ENCODE measurements at regions not wholly inside any gene's neighbourhood (a gene's known extent, or its start where the extent isn't known, plus 50 kb on each side); places are given as distances from the start of the nearest gene placed in this dataset.

DNA sequence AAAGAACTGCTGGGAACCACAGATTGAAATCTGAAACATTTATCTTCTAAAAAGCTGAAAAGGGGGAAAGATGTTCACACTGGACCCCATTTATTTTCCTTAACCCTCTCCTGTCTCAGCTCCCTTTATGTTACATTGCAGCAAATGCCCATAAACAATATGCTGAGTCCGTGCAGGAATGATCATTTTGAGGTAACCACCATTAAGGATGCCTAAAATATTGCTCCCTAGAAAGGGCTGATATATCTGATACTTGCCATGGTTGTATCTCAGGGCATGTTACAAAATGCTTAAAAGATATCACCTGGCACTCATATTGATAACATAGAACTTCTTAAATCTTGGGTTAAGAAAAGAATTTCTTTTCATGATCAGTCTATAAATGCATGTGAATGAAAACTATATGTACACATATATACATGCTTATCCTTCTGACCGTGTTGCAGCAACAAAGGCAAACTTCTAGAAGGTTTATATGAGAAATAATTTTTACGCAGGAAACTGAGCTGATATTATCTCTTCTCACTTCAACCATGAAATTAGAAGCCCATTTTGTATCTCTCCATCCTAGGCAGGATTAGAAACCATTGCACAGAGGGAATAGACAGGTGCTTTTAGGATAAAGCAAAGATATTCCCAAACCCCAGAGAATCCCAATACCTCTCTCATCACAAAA, 362.7 kb upstream of the SLC30A5 start:
- CTCF ChIA-PET (ENCODE audit: partially characterized antibody) = no interaction called here
- peaks cover 0 to 4% (median 0%) of the 10 kb centered on the region in 8 donors for H3K9me3 Mint-ChIP-seq

DNA sequence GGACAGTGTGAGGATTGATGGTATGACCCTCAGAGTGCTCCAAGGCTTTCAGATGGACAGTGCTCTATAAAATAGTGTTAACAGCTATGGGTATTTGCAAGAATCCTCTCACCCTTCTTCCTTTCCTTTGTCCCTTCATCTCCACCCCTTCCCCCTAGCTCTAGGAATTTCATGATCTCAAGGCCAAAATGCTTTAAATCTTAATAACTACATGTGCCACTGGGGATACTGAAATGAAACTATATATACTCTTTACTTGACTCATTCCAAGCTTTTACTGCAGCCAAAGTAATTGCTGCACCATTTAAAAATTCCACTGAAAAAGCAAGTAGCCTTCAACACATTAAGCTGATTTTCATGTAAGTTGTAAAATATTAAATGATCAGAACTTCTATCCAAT, 361.6 kb upstream of the SLC30A5 start:
- no peak for DNase-seq
- intact Hi-C loops (cut with micrococcal nuclease) = no loop called here
- Mint-ChIP-seq H3K27me3 (peaks cover 0 to 2% of the 10 kb centered on the region in 2 donors), H3K27ac (peak overlapping the region in 1 of 7 donors; percentile 30), H3K36me3 (no peaks in the 10 kb centered on the region), H3K9me3 (peaks cover 0 to 4% (median 0%) of the 10 kb centered on the region in 8 donors), H3K4me1 (peaks cover 0 to 3% (median under 1%) of the 10 kb centered on the region in 4 donors), H3K4me3 (no peak overlapping the region)
- Histone ChIP-seq H3K27me3 (ENCODE audit: insufficient read depth, low read length) (no peaks in the 10 kb centered on the region), H3K4me3 (ENCODE audit: low read length in 2 of 2) (no peak overlapping the region), H3K9me3 (ENCODE audit: control insufficient read depth in 1 of 2, low read length in 2 of 2) (no peaks in the 10 kb centered on the region), H3K36me3 (ENCODE audit: insufficient read depth, low read length) (no peaks in the 10 kb centered on the region), H3K27ac (ENCODE audit: low read depth, low read length) (no peak overlapping the region), H3K4me1 (ENCODE audit: insufficient read depth, low read length) (no peaks in the 10 kb centered on the region)
- ChIA-PET POLR2A (ENCODE audit: partially characterized antibody) (no interaction called here), CTCF (ENCODE audit: partially characterized antibody) (no interaction called here)

More for the DNA sequence above, 362.7 kb upstream of the SLC30A5 start:
- Histone ChIP-seq H3K4me1 (ENCODE audit: insufficient read depth, low read length) (no peaks in the 10 kb centered on the region), H3K27me3 (ENCODE audit: insufficient read depth, low read length) (no peaks in the 10 kb centered on the region), H3K4me3 (ENCODE audit: low read length in 2 of 2) (no peak overlapping the region), H3K36me3 (ENCODE audit: insufficient read depth, low read length) (no peaks in the 10 kb centered on the region), H3K27ac (ENCODE audit: low read depth, low read length) (no peak overlapping the region), H3K9me3 (ENCODE audit: control insufficient read depth in 1 of 2, low read length in 2 of 2) (no peaks in the 10 kb centered on the region)
- no peak for DNase-seq
- H3K4me3 Mint-ChIP-seq = no peak overlapping the region
- H3K36me3 Mint-ChIP-seq = no peaks in the 10 kb centered on the region
- peaks cover 0 to 6% (median 2%) of the 10 kb centered on the region in 4 donors for H3K4me1 Mint-ChIP-seq
- intact Hi-C loops (cut with micrococcal nuclease) = no loop called here
- POLR2A ChIA-PET (ENCODE audit: partially characterized antibody) = interaction anchor here (0.6 kb wide), 1 partner anchor 13 kb away, joined by 3 read pairs; no protein-coding TSS in a partner anchor
- H3K27ac Mint-ChIP-seq = no peak overlapping the region
- peaks cover 0 to 2% of the 10 kb centered on the region in 2 donors for H3K27me3 Mint-ChIP-seq

DNA sequence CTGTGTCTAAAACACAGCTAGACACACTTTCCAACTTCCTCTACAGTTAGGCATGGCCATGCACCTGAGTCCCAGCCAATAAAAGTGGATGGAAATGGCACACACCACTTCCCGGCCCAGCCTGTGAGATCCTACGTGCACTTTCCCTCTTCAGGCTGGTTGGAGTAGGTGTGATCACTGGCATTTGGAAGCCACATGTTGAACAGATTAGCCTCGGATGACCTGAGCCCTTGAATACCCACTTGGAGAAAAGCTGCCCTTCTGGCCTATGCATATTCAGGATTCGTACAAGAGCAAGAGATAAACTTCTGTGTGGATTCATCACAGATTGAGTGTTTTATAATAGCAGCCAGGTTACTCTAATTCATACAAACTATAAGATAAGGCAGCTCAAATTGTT, 359.0 kb upstream of the SLC30A5 start:
- Histone ChIP-seq H3K27ac (ENCODE audit: low read depth, low read length) (no peak overlapping the region), H3K36me3 (ENCODE audit: insufficient read depth, low read length) (no peaks in the 10 kb centered on the region), H3K27me3 (ENCODE audit: insufficient read depth, low read length) (no peaks in the 10 kb centered on the region), H3K4me3 (ENCODE audit: low read length in 2 of 2) (no peak overlapping the region), H3K4me1 (ENCODE audit: insufficient read depth, low read length) (no peaks in the 10 kb centered on the region), H3K9me3 (ENCODE audit: control insufficient read depth in 1 of 2, low read length in 2 of 2) (no peaks in the 10 kb centered on the region)
- Mint-ChIP-seq H3K27me3 (peaks cover 0 to 2% of the 10 kb centered on the region in 2 donors), H3K9me3 (peaks cover 0 to 4% (median 0%) of the 10 kb centered on the region in 8 donors), H3K4me3 (no peak overlapping the region), H3K36me3 (no peaks in the 10 kb centered on the region), H3K27ac (peak overlapping the region in 1 of 7 donors; percentile 28), H3K4me1 (peaks cover 0 to 3% (median under 1%) of the 10 kb centered on the region in 4 donors)
- intact Hi-C loops (cut with micrococcal nuclease) = no loop called here
- ChIA-PET CTCF (ENCODE audit: partially characterized antibody) (interaction anchor here (0.6 kb wide), 1 partner anchor 273 kb away, joined by 3 read pairs; no protein-coding TSS in a partner anchor), POLR2A (ENCODE audit: partially characterized antibody) (no interaction called here)
- DNase-seq = no peak

- Histone ChIP-seq H3K9me3 (ENCODE audit: control insufficient read depth in 1 of 2, low read length in 2 of 2) (no peaks in the 10 kb centered on the region), H3K27me3 (ENCODE audit: insufficient read depth, low read length) (no peaks in the 10 kb centered on the region), H3K4me3 (ENCODE audit: low read length in 2 of 2) (no peak overlapping the region), H3K36me3 (ENCODE audit: insufficient read depth, low read length) (no peaks in the 10 kb centered on the region), H3K27ac (ENCODE audit: low read depth, low read length) (no peak overlapping the region), H3K4me1 (ENCODE audit: insufficient read depth, low read length) (no peaks in the 10 kb centered on the region)
- no peaks in the 10 kb centered on the region for H3K36me3 Mint-ChIP-seq
- intact Hi-C loops (cut with micrococcal nuclease) = no loop called here
- peaks cover 0 to 2% (median 0%) of the 10 kb centered on the region in 8 donors for H3K9me3 Mint-ChIP-seq
- H3K4me1 Mint-ChIP-seq = peaks cover 0 to 3% (median 0%) of the 10 kb centered on the region in 4 donors
- CTCF ChIA-PET (ENCODE audit: partially characterized antibody) = no interaction called here
- no peak for DNase-seq
- H3K4me3 Mint-ChIP-seq = no peak overlapping the region
- peaks cover 0 to 1% of the 10 kb centered on the region in 2 donors for H3K27me3 Mint-ChIP-seq
- POLR2A ChIA-PET (ENCODE audit: partially characterized antibody) = no interaction called here
- no peak overlapping the region for H3K27ac Mint-ChIP-seq
Measured at GRCh38 chr5:68738236-68738635, 355.6 kb upstream of the SLC30A5 start.

GRCh38 chr5:68738841-68739240, 355.0 kb upstream of the SLC30A5 start:
- no peaks in the 10 kb centered on the region for H3K4me1 ChIP-seq (ENCODE audit: insufficient read depth, low read length)
- H3K9me3 Mint-ChIP-seq = peaks cover 0 to 2% (median 0%) of the 10 kb centered on the region in 8 donors
- H3K36me3 Mint-ChIP-seq = no peaks in the 10 kb centered on the region
- CTCF ChIA-PET (ENCODE audit: partially characterized antibody) = no interaction called here
- H3K4me1 Mint-ChIP-seq = peaks cover 0 to 3% (median 0%) of the 10 kb centered on the region in 4 donors
- H3K27ac ChIP-seq (ENCODE audit: low read depth, low read length) = no peak overlapping the region
- H3K27me3 Mint-ChIP-seq = peaks cover 0 to 1% of the 10 kb centered on the region in 2 donors
- POLR2A ChIA-PET (ENCODE audit: partially characterized antibody) = no interaction called here
- intact Hi-C loops (cut with micrococcal nuclease) = no loop called here
- H3K4me3 ChIP-seq (ENCODE audit: low read length in 2 of 2) = no peak overlapping the region
- H3K4me3 Mint-ChIP-seq = no peak overlapping the region
- H3K36me3 ChIP-seq (ENCODE audit: insufficient read depth, low read length) = no peaks in the 10 kb centered on the region
- no peak for DNase-seq
- H3K27me3 ChIP-seq (ENCODE audit: insufficient read depth, low read length) = no peaks in the 10 kb centered on the region
- no peak overlapping the region for H3K27ac Mint-ChIP-seq
- H3K9me3 ChIP-seq (ENCODE audit: control insufficient read depth in 1 of 2, low read length in 2 of 2) = no peaks in the 10 kb centered on the region

GRCh38 chr5:68739752-68740151, 354.1 kb upstream of the SLC30A5 start:
- H3K9me3 Mint-ChIP-seq = peaks cover 0 to 2% (median 0%) of the 10 kb centered on the region in 8 donors
- H3K36me3 ChIP-seq (ENCODE audit: insufficient read depth, low read length) = no peaks in the 10 kb centered on the region
- no peaks in the 10 kb centered on the region for H3K36me3 Mint-ChIP-seq
- no peaks in the 10 kb centered on the region for H3K4me1 ChIP-seq (ENCODE audit: insufficient read depth, low read length)
- H3K4me3 ChIP-seq (ENCODE audit: low read length in 2 of 2) = no peak overlapping the region
- H3K27ac ChIP-seq (ENCODE audit: low read depth, low read length) = no peak overlapping the region
- intact Hi-C loops (cut with micrococcal nuclease) = no loop called here
- peaks cover 0 to 3% (median 0%) of the 10 kb centered on the region in 4 donors for H3K4me1 Mint-ChIP-seq
- no peak for DNase-seq
- no peak overlapping the region for H3K27ac Mint-ChIP-seq
- peaks cover 0 to 1% of the 10 kb centered on the region in 2 donors for H3K27me3 Mint-ChIP-seq
- no peaks in the 10 kb centered on the region for H3K9me3 ChIP-seq (ENCODE audit: control insufficient read depth in 1 of 2, low read length in 2 of 2)
- ChIA-PET POLR2A (ENCODE audit: partially characterized antibody) (no interaction called here), CTCF (ENCODE audit: partially characterized antibody) (no interaction called here)
- no peak overlapping the region for H3K4me3 Mint-ChIP-seq
- no peaks in the 10 kb centered on the region for H3K27me3 ChIP-seq (ENCODE audit: insufficient read depth, low read length)

- Histone ChIP-seq H3K9me3 (ENCODE audit: control insufficient read depth in 1 of 2, low read length in 2 of 2) (no peaks in the 10 kb centered on the region), H3K4me3 (ENCODE audit: low read length in 2 of 2) (no peak overlapping the region), H3K36me3 (ENCODE audit: insufficient read depth, low read length) (no peaks in the 10 kb centered on the region), H3K4me1 (ENCODE audit: insufficient read depth, low read length) (no peaks in the 10 kb centered on the region), H3K27ac (ENCODE audit: low read depth, low read length) (no peak overlapping the region), H3K27me3 (ENCODE audit: insufficient read depth, low read length) (no peaks in the 10 kb centered on the region)
- CTCF ChIA-PET (ENCODE audit: partially characterized antibody) = no interaction called here
- Mint-ChIP-seq H3K4me3 (no peak overlapping the region), H3K9me3 (peaks cover 0 to 2% (median 0%) of the 10 kb centered on the region in 8 donors), H3K27ac (no peak overlapping the region), H3K36me3 (no peaks in the 10 kb centered on the region), H3K27me3 (peaks cover 0 to 1% of the 10 kb centered on the region in 2 donors), H3K4me1 (peaks cover 0 to 3% (median under 1%) of the 10 kb centered on the region in 4 donors)
- no peak for DNase-seq
- intact Hi-C loops (cut with micrococcal nuclease) = no loop called here
- POLR2A ChIA-PET (ENCODE audit: partially characterized antibody) = no interaction called here
Measured at GRCh38 chr5:68740226-68740910, 353.4 kb upstream of the SLC30A5 start.

Measured in CD4-positive, alpha-beta memory T cell (primary cell).